ENCODE measurements at regions not wholly inside any gene's neighbourhood (a gene's known extent, or its start where the extent isn't known, plus 50 kb on each side); places are given as distances from the start of the nearest gene placed in this dataset.
A peak's percentile ranks its signal among the peaks of the same experiment; 100 is the strongest.

DNA sequence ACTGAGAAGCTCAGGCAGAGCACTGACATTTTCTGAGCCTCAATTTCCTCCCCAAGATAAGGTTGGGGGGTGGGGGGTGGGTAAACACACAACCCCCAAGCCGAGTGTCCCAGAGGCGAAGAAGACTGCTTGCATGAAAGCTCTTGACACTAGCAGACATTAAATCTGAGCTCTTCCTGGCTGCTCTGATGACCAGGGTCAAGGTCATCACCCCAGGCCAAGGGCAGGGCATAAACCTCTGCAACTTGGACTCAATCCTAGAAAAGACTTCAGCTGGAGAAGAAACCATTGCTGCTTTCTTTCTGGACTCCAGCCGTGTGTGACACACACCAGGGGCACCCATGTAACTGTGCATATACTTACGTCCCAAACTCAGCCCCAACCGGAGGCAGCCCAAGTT lies 109.0 kb downstream of the BANF2 start (continued):
- TF ChIP-seq, protein P1, sequence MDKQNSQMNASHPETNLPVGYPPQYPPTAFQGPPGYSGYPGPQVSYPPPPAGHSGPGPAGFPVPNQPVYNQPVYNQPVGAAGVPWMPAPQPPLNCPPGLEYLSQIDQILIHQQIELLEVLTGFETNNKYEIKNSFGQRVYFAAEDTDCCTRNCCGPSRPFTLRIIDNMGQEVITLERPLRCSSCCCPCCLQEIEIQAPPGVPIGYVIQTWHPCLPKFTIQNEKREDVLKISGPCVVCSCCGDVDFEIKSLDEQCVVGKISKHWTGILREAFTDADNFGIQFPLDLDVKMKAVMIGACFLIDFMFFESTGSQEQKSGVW (CRISPR knock-in tag; IDR thresholded peaks at IDR 0.05; ENCODE audit: borderline replicate concordance) = no peak
- no peak for TF ChIP-seq ZNF678 (CRISPR knock-in tag; IDR thresholded peaks at IDR 0.05)
- TF ChIP-seq SRY (CRISPR knock-in tag; IDR thresholded peaks at IDR 0.05) = no peak
- TF ChIP-seq, protein P2, sequence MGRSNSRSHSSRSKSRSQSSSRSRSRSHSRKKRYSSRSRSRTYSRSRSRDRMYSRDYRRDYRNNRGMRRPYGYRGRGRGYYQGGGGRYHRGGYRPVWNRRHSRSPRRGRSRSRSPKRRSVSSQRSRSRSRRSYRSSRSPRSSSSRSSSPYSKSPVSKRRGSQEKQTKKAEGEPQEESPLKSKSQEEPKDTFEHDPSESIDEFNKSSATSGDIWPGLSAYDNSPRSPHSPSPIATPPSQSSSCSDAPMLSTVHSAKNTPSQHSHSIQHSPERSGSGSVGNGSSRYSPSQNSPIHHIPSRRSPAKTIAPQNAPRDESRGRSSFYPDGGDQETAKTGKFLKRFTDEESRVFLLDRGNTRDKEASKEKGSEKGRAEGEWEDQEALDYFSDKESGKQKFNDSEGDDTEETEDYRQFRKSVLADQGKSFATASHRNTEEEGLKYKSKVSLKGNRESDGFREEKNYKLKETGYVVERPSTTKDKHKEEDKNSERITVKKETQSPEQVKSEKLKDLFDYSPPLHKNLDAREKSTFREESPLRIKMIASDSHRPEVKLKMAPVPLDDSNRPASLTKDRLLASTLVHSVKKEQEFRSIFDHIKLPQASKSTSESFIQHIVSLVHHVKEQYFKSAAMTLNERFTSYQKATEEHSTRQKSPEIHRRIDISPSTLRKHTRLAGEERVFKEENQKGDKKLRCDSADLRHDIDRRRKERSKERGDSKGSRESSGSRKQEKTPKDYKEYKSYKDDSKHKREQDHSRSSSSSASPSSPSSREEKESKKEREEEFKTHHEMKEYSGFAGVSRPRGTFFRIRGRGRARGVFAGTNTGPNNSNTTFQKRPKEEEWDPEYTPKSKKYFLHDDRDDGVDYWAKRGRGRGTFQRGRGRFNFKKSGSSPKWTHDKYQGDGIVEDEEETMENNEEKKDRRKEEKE (IDR thresholded peaks at IDR 0.05) = no peak
- TF ChIP-seq, protein P3, sequence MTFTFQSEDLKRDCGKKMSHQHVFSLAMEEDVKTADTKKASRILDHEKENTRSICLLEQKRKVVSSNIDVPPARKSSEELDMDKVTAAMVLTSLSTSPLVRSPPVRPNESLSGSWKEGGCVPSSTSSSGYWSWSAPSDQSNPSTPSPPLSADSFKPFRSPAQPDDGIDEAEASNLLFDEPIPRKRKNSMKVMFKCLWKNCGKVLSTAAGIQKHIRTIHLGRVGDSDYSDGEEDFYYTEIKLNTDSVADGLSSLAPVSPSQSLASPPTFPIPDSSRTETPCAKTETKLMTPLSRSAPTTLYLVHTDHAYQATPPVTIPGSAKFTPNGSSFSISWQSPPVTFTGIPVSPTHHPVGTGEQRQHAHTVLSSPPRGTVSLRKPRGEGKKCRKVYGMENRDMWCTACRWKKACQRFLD (CRISPR knock-in tag; IDR thresholded peaks at IDR 0.05; ENCODE audit: borderline replicate concordance) = no peak
- peak; percentile 62 for TF ChIP-seq RARA (CRISPR knock-in tag; IDR thresholded peaks at IDR 0.05)
- TF ChIP-seq, protein P4, sequence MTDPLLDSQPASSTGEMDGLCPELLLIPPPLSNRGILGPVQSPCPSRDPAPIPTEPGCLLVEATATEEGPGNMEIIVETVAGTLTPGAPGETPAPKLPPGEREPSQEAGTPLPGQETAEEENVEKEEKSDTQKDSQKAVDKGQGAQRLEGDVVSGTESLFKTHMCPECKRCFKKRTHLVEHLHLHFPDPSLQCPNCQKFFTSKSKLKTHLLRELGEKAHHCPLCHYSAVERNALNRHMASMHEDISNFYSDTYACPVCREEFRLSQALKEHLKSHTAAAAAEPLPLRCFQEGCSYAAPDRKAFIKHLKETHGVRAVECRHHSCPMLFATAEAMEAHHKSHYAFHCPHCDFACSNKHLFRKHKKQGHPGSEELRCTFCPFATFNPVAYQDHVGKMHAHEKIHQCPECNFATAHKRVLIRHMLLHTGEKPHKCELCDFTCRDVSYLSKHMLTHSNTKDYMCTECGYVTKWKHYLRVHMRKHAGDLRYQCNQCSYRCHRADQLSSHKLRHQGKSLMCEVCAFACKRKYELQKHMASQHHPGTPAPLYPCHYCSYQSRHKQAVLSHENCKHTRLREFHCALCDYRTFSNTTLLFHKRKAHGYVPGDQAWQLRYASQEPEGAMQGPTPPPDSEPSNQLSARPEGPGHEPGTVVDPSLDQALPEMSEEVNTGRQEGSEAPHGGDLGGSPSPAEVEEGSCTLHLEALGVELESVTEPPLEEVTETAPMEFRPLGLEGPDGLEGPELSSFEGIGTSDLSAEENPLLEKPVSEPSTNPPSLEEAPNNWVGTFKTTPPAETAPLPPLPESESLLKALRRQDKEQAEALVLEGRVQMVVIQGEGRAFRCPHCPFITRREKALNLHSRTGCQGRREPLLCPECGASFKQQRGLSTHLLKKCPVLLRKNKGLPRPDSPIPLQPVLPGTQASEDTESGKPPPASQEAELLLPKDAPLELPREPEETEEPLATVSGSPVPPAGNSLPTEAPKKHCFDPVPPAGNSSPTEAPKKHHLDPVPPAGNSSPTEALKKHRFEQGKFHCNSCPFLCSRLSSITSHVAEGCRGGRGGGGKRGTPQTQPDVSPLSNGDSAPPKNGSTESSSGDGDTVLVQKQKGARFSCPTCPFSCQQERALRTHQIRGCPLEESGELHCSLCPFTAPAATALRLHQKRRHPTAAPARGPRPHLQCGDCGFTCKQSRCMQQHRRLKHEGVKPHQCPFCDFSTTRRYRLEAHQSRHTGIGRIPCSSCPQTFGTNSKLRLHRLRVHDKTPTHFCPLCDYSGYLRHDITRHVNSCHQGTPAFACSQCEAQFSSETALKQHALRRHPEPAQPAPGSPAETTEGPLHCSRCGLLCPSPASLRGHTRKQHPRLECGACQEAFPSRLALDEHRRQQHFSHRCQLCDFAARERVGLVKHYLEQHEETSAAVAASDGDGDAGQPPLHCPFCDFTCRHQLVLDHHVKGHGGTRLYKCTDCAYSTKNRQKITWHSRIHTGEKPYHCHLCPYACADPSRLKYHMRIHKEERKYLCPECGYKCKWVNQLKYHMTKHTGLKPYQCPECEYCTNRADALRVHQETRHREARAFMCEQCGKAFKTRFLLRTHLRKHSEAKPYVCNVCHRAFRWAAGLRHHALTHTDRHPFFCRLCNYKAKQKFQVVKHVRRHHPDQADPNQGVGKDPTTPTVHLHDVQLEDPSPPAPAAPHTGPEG (CRISPR knock-in tag; IDR thresholded peaks at IDR 0.05) = no peak
- peak; percentile 24; the same call in 1 of the 2 replicates for TF ChIP-seq NR2F2 (IDR thresholded peaks at IDR 0.05; ENCODE audit: borderline replicate concordance, low read depth)
- no peak for TF ChIP-seq REST (IDR thresholded peaks at IDR 0.05; ENCODE audit: borderline replicate concordance in 1 of 2, low read depth in 1 of 2, low read length in 2 of 2)
- no peak for TF ChIP-seq TAF1 (CRISPR knock-in tag; IDR thresholded peaks at IDR 0.05)

Measured in HepG2 (cell line).